SK-N-SH (cell line): ENCODE measurements at regions not wholly inside any gene's neighbourhood (a gene's known extent, or its start where the extent isn't known, plus 50 kb on each side); places are given as distances from the start of the nearest gene placed in this dataset.
"Not testable (repeated sequence)": the region's sequence is repeated elsewhere in the genome, so short reads cannot be mapped to it uniquely, and the experiment has no call there.

Experiments used
- CTCF ChIA-PET: fragments of 300-600, 350-600 bp; formaldehyde crosslinking; extraction: SDS; loops from one replicate; lab custom pipeline; 2021; lab: Yijun Ruan, JAX
- POLR2A ChIA-PET: fragments of 350-600 bp; sonication (Branson Sonifier 250); formaldehyde crosslinking; extraction: SDS; loops from one replicate; lab custom pipeline; 2020; ENCODE audit warnings: antibody characterized with exemption, inconsistent platforms; lab: Yijun Ruan, JAX
- DNase-seq: peaks from one replicate; pipeline ENCODE4 v3.0.0; 2012
- H2AFZ ChIP-seq: fragments of 200-600 bp; sonication (generic); 2 replicates; pipeline ENCODE4 v1.8.1; 2016; ENCODE audit warnings: antibody characterized with exemption, mild to moderate bottlenecking, low read depth
- H3F3A ChIP-seq: fragments of 200-600 bp; sonication (generic); replicated peaks from 2 replicates; pipeline ENCODE3; 2016; ENCODE audit warnings: antibody characterized with exemption, mild to moderate bottlenecking; ENCODE audit not compliant: insufficient read depth
- H3K27ac ChIP-seq, 2 experiments: fragments of 200-500 bp in 1 of 2; fragments of 200-600 bp in 1 of 2; sonication (Bioruptor generic) in 1 of 2; sonication (generic), shearing (Covaris generic) in 1 of 2; 2 replicates each; pipeline versions ENCODE4 v1.5.1 to v1.6.1; 2014 to 2016; ENCODE audit warnings: low read depth in 2 of 2, inconsistent platforms in 1 of 2, low read length in 1 of 2, mild to moderate bottlenecking in 1 of 2, mixed read lengths in 1 of 2
- H3K27me3 ChIP-seq: fragments of 200-600 bp; sonication (generic), shearing (Covaris generic); 2 replicates; pipeline ENCODE4 v1.6.1; 2016; ENCODE audit warnings: mixed run types; ENCODE audit not compliant: insufficient read depth
- H3K36me3 ChIP-seq, 2 experiments: fragments of 200-500 bp in 1 of 2; fragments of 200-600 bp in 1 of 2; sonication (Bioruptor generic) in 1 of 2; sonication (generic) in 1 of 2; replicated peaks in 1 of 2; 2 replicates each; pipeline versions ENCODE3 to v1.5.1; 2014 to 2016; ENCODE audit warnings: low read length in 1 of 2, mild to moderate bottlenecking in 1 of 2; ENCODE audit not compliant: insufficient read depth in 2 of 2, control insufficient read depth in 1 of 2
- H3K4me1 ChIP-seq, 2 experiments: fragments of 200-500 bp in 1 of 2; fragments of 200-600 bp in 1 of 2; sonication (Bioruptor generic) in 1 of 2; sonication (generic), shearing (Covaris generic) in 1 of 2; 2 replicates each; pipeline versions ENCODE4 v1.5.1 to v1.6.1; 2014 to 2016; ENCODE audit warnings: low read depth in 1 of 2, low read length in 1 of 2, mixed run types in 1 of 2; ENCODE audit not compliant: insufficient read depth in 2 of 2, control insufficient read depth in 1 of 2
- H3K4me2 ChIP-seq: fragments of 200-600 bp; sonication (generic), shearing (Covaris generic); 2 replicates; pipeline ENCODE4 v1.6.1; 2017; ENCODE audit warnings: mixed run types
- H3K4me3 ChIP-seq, 2 experiments: fragments of 200-500 bp in 1 of 2; fragments of 200-600 bp in 1 of 2; sonication (Bioruptor generic) in 1 of 2; sonication (generic), shearing (Covaris generic) in 1 of 2; 2 replicates each; pipeline versions ENCODE4 v1.5.1 to v1.8.1; 2014 to 2016; ENCODE audit warnings: low read depth in 2 of 2, inconsistent platforms in 1 of 2, low read length in 1 of 2, mild to moderate bottlenecking in 1 of 2, mixed read lengths in 1 of 2, moderate library complexity in 1 of 2
- H3K79me2 ChIP-seq: fragments of 200-600 bp; sonication (generic); 2 replicates; pipeline ENCODE4 v1.8.1; 2017; ENCODE audit warnings: mild to moderate bottlenecking; ENCODE audit not compliant: insufficient read depth
- H3K9ac ChIP-seq: fragments of 200-600 bp; sonication (generic); 2 replicates; pipeline ENCODE4 v1.6.1; 2017; ENCODE audit warnings: mixed run types
- H3K9me2 ChIP-seq: fragments of 200-600 bp; sonication (generic); 2 replicates; pipeline ENCODE4 v1.6.1; 2017; ENCODE audit warnings: mixed run types
- H3K9me3 ChIP-seq: fragments of 200-600 bp; sonication (generic); 2 replicates; pipeline ENCODE4 v1.6.1; 2017; ENCODE audit warnings: mixed run types, mild to moderate bottlenecking, moderate library complexity
- H4K20me1 ChIP-seq: fragments of 200-600 bp; sonication (generic); 2 replicates; pipeline ENCODE4 v1.6.1; 2017; ENCODE audit warnings: mild to moderate bottlenecking, mixed run types; ENCODE audit not compliant: insufficient read depth
- WGBS: methylation state at CpG from one replicate; pipeline ENCODE4 v1.1.6; 2017; ENCODE audit warnings: low lambda C conversion rate; 5-methylcytosine and 5-hydroxymethylcytosine counted together

DNA sequence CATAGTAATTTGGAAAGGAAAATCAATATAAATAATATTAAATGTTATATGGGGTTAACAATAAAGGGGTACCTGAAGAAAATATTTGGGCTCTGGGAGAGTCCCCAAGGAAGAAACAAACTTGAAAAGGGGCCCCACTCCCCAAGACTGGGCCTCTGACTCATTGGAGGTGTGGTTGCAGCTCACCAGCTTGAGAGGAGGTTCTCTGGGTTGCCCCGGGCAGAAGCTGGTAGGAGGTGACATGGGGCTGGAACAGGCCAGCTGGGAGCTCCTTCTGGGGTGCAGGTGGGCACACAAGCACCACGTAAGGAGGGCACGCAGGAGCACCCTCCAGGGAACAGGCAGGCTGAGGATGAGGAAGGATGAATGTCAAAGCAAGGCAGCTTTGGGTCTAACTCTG is 120.3 kb upstream of the FAM240B start:
- CTCF ChIA-PET = not testable (repeated sequence)
- no CpG with 5 or more reads among the region's 3 CpGs for WGBS

DNA sequence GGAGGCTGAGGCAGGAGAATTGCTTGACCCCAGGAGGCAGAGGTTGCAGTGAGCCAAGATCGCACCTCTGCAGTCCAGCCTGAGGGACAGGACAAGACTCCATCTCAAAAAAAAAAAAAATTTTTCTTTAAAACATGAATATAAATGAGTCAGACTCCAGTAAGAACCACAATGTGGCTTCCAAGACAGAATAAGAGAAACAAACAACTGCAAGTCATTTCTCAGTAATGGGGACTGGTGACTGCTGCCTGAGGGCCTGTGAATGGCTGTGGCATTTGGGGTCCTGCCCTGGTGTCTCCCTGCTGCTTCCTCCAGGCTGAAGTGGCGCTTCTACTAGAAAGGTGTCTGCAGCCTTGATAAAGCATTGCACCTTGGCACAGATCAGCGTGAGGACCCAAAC is 113.8 kb upstream of the FAM240B start:
- DNase-seq, H3K9me3 ChIP-seq, H3K79me2 ChIP-seq, H3K4me1 ChIP-seq, H3K9me2 ChIP-seq, H4K20me1 ChIP-seq, H2AFZ ChIP-seq, H3K9ac ChIP-seq, H3K4me3 ChIP-seq, POLR2A ChIA-PET, H3K27me3 ChIP-seq, H3K4me2 ChIP-seq, H3F3A ChIP-seq, CTCF ChIA-PET, H3K27ac ChIP-seq, H3K36me3 ChIP-seq: not testable (repeated sequence)
- WGBS = no CpG with 5 or more reads among the region's 3 CpGs

More for the DNA sequence above, 120.3 kb upstream of the FAM240B start:
- H3K4me3 ChIP-seq, H2AFZ ChIP-seq, H3K9ac ChIP-seq, H3K9me3 ChIP-seq, H3K27ac ChIP-seq, H3F3A ChIP-seq, DNase-seq, H3K4me1 ChIP-seq, H3K4me2 ChIP-seq, H3K79me2 ChIP-seq, H4K20me1 ChIP-seq, H3K36me3 ChIP-seq, POLR2A ChIA-PET, H3K27me3 ChIP-seq, H3K9me2 ChIP-seq: not testable (repeated sequence)

DNA sequence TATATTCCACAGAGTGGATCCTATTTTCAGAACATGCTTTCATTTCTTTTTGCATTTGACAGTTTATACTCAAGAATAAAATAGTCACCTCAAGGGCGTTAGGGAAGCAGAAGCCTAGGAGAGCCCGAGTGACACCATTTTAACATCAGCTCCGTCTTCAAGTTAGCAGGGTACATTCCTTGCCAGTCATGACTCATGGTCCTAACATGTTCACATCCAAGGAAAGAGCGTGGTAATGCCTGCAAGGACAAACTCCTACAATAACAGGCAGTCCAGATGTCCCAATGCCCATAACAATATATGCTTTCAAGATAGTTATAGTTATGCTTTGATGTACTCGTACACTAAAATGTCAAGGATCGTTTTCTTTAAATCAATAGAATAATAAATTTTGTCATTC is 93.9 kb upstream of the FAM240B start:
- 51% methylated on average over 3 of the region's 6 CpGs for WGBS
- DNase-seq = not testable (repeated sequence)

DNA sequence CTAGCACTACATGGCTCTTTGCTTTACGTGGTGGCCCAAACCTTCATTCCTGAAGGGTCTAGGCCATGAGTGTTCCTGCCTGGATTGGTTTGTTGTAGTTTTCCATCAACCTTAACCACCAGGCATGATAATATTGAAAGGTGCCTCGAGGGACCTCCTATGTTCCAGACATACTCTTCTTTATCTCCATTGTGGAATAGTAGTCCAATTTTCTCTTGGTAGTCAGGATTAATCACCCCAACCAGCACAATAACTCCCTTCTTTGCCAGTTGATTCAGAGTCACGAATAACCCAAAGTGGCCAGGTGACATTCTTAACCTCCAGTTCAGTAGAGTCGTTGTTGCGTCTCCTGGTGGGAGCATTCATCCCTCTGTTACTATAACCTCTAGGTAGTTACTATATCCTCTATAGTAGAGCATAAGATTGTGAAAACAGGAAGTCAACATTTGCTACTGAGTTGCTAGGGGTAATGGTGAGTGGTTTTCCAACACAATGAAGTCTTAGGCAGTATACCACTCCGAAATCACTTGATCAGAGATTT is 88.1 kb upstream of the FAM240B start:
- H3K4me3 ChIP-seq, H3K9ac ChIP-seq, DNase-seq, H3K27ac ChIP-seq, H3K27me3 ChIP-seq, H3K9me3 ChIP-seq, H4K20me1 ChIP-seq, H3K4me1 ChIP-seq, H3K36me3 ChIP-seq, H3K79me2 ChIP-seq, H2AFZ ChIP-seq, H3F3A ChIP-seq, POLR2A ChIA-PET, CTCF ChIA-PET, H3K4me2 ChIP-seq, H3K9me2 ChIP-seq: not testable (repeated sequence)
- WGBS = 67% methylated on average over 3 of the region's 6 CpGs

More for the DNA sequence above, 93.9 kb upstream of the FAM240B start:
- H4K20me1 ChIP-seq, H3K9ac ChIP-seq, H3K27ac ChIP-seq, H3K4me2 ChIP-seq, H3K79me2 ChIP-seq, H2AFZ ChIP-seq, H3K36me3 ChIP-seq, POLR2A ChIA-PET, H3K4me3 ChIP-seq, H3K9me2 ChIP-seq, H3F3A ChIP-seq, H3K9me3 ChIP-seq, H3K4me1 ChIP-seq, H3K27me3 ChIP-seq, CTCF ChIA-PET: not testable (repeated sequence)
